ENCODE measurements at regions not wholly inside any gene's neighbourhood (a gene's known extent, or its start where the extent isn't known, plus 50 kb on each side); places are given as distances from the start of the nearest gene placed in this dataset.
A peak's percentile ranks its signal among the peaks of the same experiment; 100 is the strongest.
"Not testable (repeated sequence)": the region's sequence is repeated elsewhere in the genome, so short reads cannot be mapped to it uniquely, and the experiment has no call there.

DNA sequence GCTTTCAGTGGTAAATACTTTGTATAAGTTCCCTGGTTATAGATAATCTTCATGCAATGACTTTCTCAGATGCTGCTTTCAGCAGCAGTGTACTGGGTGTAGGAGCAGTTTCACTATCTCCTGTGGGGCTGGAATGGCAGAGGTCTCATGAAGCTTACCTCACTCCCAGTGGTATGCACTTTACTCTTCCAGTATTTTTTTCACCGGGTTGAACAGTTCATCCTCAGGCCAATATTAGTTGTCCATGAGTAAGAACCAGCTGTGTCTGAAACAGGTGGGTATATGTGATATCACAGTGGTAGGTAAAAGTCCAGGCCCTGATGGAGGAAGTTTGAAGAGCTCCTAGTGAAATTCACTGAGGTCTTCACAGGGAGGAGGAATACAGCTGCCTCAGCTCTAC, 351.5 kb upstream of the EMCN start:
- CTCF ChIA-PET, result no interaction called here

DNA sequence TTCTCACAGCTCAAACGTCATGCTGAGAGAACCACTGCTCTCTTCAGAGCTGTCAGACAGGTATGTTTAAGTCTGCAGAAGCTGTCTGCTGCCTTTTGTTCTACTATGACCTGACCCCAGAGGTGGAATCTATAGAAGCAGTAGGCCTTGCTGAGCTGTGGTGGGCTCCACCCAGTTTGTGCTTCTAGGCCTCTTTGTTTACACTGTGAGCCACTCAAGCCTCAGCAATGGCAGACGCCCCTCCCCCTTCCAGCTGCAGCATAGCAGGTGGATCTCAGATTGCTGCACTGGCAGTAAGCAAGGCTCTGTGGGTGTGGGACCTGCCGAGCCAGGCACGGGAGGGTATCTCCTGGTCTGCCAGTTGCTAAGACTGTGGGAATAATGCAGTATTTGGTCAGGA, 350.5 kb upstream of the EMCN start:
- H3K36me3 ChIP-seq (ENCODE audit: low read depth, low read length); H2AFZ ChIP-seq (ENCODE audit: low read length); intact Hi-C loops (cut with micrococcal nuclease); H3K4me1 ChIP-seq (ENCODE audit: insufficient read depth, low read length); H3K9me3 ChIP-seq (ENCODE audit: low read length); CTCF ChIA-PET; H3K27me3 ChIP-seq (ENCODE audit: low read length); H3K9me2 ChIP-seq (replicated peaks; ENCODE audit: low read length); H3F3A ChIP-seq (ENCODE audit: low read length, unreplicated experiment); H3K79me2 ChIP-seq (ENCODE audit: low read length); POLR2A ChIA-PET (ENCODE audit: unreplicated experiment); H3K4me2 ChIP-seq (ENCODE audit: low read length); BruUV-seq (replicated peaks); H3K9ac ChIP-seq (ENCODE audit: low read length); H3K4me3 ChIP-seq (ENCODE audit: low read length); H4K20me1 ChIP-seq (ENCODE audit: low read length); H3K27ac ChIP-seq (ENCODE audit: low read length): not testable (repeated sequence)
- ATAC-seq (peak; percentile 37; the same call in 1 of the 2 replicates), DNase-seq (peak; percentile 57)

More for the DNA sequence above, 351.5 kb upstream of the EMCN start:
- Histone ChIP-seq H3F3A (ENCODE audit: low read length, unreplicated experiment) (no peaks in the 10 kb centered on the region), H3K36me3 (ENCODE audit: low read depth, low read length) (no peaks in the 10 kb centered on the region), H4K20me1 (ENCODE audit: low read length) (no peaks in the 10 kb centered on the region), H3K79me2 (ENCODE audit: low read length) (no peaks in the 10 kb centered on the region), H2AFZ (ENCODE audit: low read length) (no peak overlapping the region), H3K9me3 (ENCODE audit: low read length) (no peaks in the 10 kb centered on the region), H3K9ac (ENCODE audit: low read length) (no peak overlapping the region), H3K4me3 (ENCODE audit: low read length) (no peak overlapping the region), H3K4me1 (ENCODE audit: insufficient read depth, low read length) (no peaks in the 10 kb centered on the region), H3K9me2 (replicated peaks; ENCODE audit: low read length) (no peaks in the 10 kb centered on the region), H3K27ac (ENCODE audit: low read length) (no peak overlapping the region), H3K4me2 (ENCODE audit: low read length) (no peak overlapping the region), H3K27me3 (ENCODE audit: low read length) (no peaks in the 10 kb centered on the region)
- no peak for TF ChIP-seq EZH2 (IDR thresholded peaks at IDR 0.05; ENCODE audit: low read length, unreplicated experiment)
- TF ChIP-seq CTCF (conservative IDR thresholded peaks at IDR 0.05; ENCODE audit: low read depth, low read length), result no peak
- TF ChIP-seq EZH2phosphoT487 (IDR thresholded peaks at IDR 0.05; ENCODE audit: borderline replicate concordance, low read length), result no peak
- no peak for ATAC-seq
- BruUV-seq (replicated peaks), result no TSS peak
- POLR2A ChIA-PET (ENCODE audit: unreplicated experiment), result no interaction called here
- intact Hi-C loops (cut with micrococcal nuclease), result no loop called here
- DNase-seq, result no peak

GRCh38 chr4:100852326-100852725, 334.5 kb upstream of the EMCN start:
- no peak overlapping the region for H3K9ac ChIP-seq (ENCODE audit: low read length)
- ChIA-PET CTCF (no interaction called here), POLR2A (ENCODE audit: unreplicated experiment) (no interaction called here)
- DNase-seq (no peak), ATAC-seq (no peak)
- BruUV-seq (replicated peaks), result no TSS peak
- TF ChIP-seq EZH2phosphoT487 (IDR thresholded peaks at IDR 0.05; ENCODE audit: borderline replicate concordance, low read length) (no peak), EZH2 (IDR thresholded peaks at IDR 0.05; ENCODE audit: low read length, unreplicated experiment) (no peak), CTCF (conservative IDR thresholded peaks at IDR 0.05; ENCODE audit: low read depth, low read length) (no peak)
- intact Hi-C loops (cut with micrococcal nuclease), result no loop called here
- H4K20me1 ChIP-seq (ENCODE audit: low read length), result no peaks in the 10 kb centered on the region
- no peak overlapping the region for H2AFZ ChIP-seq (ENCODE audit: low read length)
- H3K4me1 ChIP-seq (ENCODE audit: insufficient read depth, low read length), result no peaks in the 10 kb centered on the region
- no peak overlapping the region for H3K4me3 ChIP-seq (ENCODE audit: low read length)
- no peak overlapping the region for H3K4me2 ChIP-seq (ENCODE audit: low read length)
- no peaks in the 10 kb centered on the region for H3K36me3 ChIP-seq (ENCODE audit: low read depth, low read length)
- no peaks in the 10 kb centered on the region for H3K9me3 ChIP-seq (ENCODE audit: low read length)
- no peaks in the 10 kb centered on the region for H3K79me2 ChIP-seq (ENCODE audit: low read length)
- no peaks in the 10 kb centered on the region for H3K9me2 ChIP-seq (replicated peaks; ENCODE audit: low read length)
- no peaks in the 10 kb centered on the region for H3F3A ChIP-seq (ENCODE audit: low read length, unreplicated experiment)
- H3K27ac ChIP-seq (ENCODE audit: low read length), result no peak overlapping the region
- H3K27me3 ChIP-seq (ENCODE audit: low read length), result no peaks in the 10 kb centered on the region
